HCT116 (cell line): ENCODE measurements at regions not wholly inside any gene's neighbourhood (a gene's known extent, or its start where the extent isn't known, plus 50 kb on each side); places are given as distances from the start of the nearest gene placed in this dataset.

Experiments used
- CEBPB ChIP-seq: IDR thresholded peaks from 2 replicates; pipeline ENCODE4 v1.6.1; 2012; ENCODE audit warnings: low read depth
- CTCF ChIP-seq, 3 experiments: fragments of 200-600 bp in 1 of 3; sonication (generic) in 1 of 3; IDR thresholded peaks in 2 of 3; conservative IDR thresholded peaks in 1 of 3; 2 replicates each; pipeline ENCODE4 v1.5.1; 2012 to 2017; ENCODE audit warnings: low read depth in 2 of 3, low read length in 2 of 3, antibody characterized with exemption in 1 of 3, borderline replicate concordance in 1 of 3, control low read depth in 1 of 3, mild to moderate bottlenecking in 1 of 3, mixed read lengths in 1 of 3, mixed run types in 1 of 3, moderate library complexity in 1 of 3; ENCODE audit not compliant: insufficient read depth in 1 of 3
- EGR1 ChIP-seq: IDR thresholded peaks from 2 replicates; pipeline ENCODE4 v1.6.1; 2012; ENCODE audit warnings: low read depth
- FOSL1 ChIP-seq: IDR thresholded peaks from 2 replicates; pipeline ENCODE4 v1.6.1; 2012; ENCODE audit warnings: low read depth
- POLR2AphosphoS5 ChIP-seq: IDR thresholded peaks from 2 replicates; pipeline ENCODE4 v1.6.1; 2011; ENCODE audit warnings: mild to moderate bottlenecking, low read depth, low read length, moderate library complexity

GRCh38 chr10:65360497-65360896 is 1565.3 kb upstream of the LRRTM3 start:
- TF ChIP-seq FOSL1, result no peak
- no peak for TF ChIP-seq EGR1
- TF ChIP-seq CTCF (IDR thresholded peaks at IDR 0.05 in 2 of 3, conservative IDR thresholded peaks at IDR 0.05 in 1 of 3; ENCODE audit: borderline replicate concordance in 1 of 3, insufficient read depth in 1 of 3, low read depth in 2 of 3, low read length in 2 of 3), result no peak
- no peak for TF ChIP-seq CEBPB
- no peak for TF ChIP-seq POLR2AphosphoS5
